ENCODE measurements at regions not wholly inside any gene's neighbourhood (a gene's known extent, or its start where the extent isn't known, plus 50 kb on each side); places are given as distances from the start of the nearest gene placed in this dataset.

DNA sequence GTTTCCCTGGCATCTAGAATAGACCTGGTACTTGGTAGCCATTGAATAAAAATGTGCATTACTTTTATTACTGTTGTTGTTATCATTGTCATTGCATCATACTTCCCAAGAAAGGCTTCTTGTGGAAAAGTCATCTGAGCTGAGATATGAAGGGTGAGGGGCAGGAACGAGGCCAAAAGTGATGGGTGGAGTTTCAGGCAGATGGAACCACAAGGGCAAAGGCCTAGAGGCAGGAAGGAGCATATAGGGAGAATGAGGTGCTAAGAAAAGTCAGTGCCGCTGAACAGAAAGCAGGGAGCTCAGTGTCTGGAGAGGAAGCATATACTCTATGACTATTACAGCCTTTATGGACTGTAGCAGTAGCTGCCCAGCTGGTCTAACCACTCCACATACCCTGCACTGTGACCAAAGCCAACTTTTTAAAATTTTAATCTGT is 219.3 kb downstream of the SPP2 start:
- TF ChIP-seq, protein P1, sequence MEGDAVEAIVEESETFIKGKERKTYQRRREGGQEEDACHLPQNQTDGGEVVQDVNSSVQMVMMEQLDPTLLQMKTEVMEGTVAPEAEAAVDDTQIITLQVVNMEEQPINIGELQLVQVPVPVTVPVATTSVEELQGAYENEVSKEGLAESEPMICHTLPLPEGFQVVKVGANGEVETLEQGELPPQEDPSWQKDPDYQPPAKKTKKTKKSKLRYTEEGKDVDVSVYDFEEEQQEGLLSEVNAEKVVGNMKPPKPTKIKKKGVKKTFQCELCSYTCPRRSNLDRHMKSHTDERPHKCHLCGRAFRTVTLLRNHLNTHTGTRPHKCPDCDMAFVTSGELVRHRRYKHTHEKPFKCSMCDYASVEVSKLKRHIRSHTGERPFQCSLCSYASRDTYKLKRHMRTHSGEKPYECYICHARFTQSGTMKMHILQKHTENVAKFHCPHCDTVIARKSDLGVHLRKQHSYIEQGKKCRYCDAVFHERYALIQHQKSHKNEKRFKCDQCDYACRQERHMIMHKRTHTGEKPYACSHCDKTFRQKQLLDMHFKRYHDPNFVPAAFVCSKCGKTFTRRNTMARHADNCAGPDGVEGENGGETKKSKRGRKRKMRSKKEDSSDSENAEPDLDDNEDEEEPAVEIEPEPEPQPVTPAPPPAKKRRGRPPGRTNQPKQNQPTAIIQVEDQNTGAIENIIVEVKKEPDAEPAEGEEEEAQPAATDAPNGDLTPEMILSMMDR (IDR thresholded peaks at IDR 0.05; ENCODE audit: low read depth, low read length, poor library complexity, severe bottlenecking): no peak
- no peak for TF ChIP-seq EZH2phosphoT487 (IDR thresholded peaks at IDR 0.05; ENCODE audit: borderline replicate concordance, low read length)
